ENCODE measurements at regions not wholly inside any gene's neighbourhood (a gene's known extent, or its start where the extent isn't known, plus 50 kb on each side); places are given as distances from the start of the nearest gene placed in this dataset.

DNA sequence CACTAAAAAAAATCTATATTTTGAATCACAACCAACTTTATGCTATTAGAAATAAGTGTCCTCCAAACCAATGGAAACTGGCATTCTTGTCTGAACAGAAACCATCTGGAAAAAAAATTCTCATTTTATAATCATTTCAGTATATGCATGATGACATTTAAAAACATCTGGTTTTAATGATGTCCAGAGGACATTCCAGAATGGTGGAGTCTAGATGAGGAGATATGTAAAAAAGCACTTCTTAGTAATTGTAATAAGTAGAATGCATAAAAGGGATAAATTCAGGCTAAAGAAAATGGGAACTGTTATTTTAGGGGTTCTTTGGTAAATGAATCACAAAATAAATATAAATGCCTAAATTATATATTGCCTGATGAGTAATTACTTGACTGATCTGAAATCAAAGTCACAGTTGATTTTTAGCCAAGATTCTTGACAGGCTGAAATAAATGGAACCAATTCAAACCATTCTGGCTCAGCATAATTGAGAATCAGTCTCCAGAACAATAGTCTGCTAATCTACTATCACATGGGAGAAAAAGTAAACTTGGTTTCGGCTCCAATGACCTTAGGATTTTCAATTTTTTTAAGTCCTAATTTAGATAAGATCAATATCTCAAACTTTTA, 636.6 kb downstream of the FAT4 start:
- TF ChIP-seq POLR2AphosphoS5 (IDR thresholded peaks at IDR 0.05; ENCODE audit: low read length) (no peak), POLR2A (IDR thresholded peaks at IDR 0.05; ENCODE audit: low read depth, low read length) (no peak), TARDBP (IDR thresholded peaks at IDR 0.05; ENCODE audit: borderline replicate concordance) (no peak), CHD2 (IDR thresholded peaks at IDR 0.05; ENCODE audit: borderline replicate concordance, low read depth, low read length) (no peak), FOXK2 (IDR thresholded peaks at IDR 0.05) (no peak), JUND (IDR thresholded peaks at IDR 0.05; ENCODE audit: low read depth, low read length) (no peak), YY1 (IDR thresholded peaks at IDR 0.05; ENCODE audit: low read depth, low read length) (no peak), CHD1 (IDR thresholded peaks at IDR 0.05; ENCODE audit: low read depth, low read length) (no peak), BRCA1 (IDR thresholded peaks at IDR 0.05; ENCODE audit: low read depth, low read length) (no peak), RCOR1 (conservative IDR thresholded peaks at IDR 0.05; ENCODE audit: low read depth, low read length) (no peak), NFXL1 (IDR thresholded peaks at IDR 0.05; ENCODE audit: borderline replicate concordance) (no peak)
- TF ChIP-seq, protein P1, sequence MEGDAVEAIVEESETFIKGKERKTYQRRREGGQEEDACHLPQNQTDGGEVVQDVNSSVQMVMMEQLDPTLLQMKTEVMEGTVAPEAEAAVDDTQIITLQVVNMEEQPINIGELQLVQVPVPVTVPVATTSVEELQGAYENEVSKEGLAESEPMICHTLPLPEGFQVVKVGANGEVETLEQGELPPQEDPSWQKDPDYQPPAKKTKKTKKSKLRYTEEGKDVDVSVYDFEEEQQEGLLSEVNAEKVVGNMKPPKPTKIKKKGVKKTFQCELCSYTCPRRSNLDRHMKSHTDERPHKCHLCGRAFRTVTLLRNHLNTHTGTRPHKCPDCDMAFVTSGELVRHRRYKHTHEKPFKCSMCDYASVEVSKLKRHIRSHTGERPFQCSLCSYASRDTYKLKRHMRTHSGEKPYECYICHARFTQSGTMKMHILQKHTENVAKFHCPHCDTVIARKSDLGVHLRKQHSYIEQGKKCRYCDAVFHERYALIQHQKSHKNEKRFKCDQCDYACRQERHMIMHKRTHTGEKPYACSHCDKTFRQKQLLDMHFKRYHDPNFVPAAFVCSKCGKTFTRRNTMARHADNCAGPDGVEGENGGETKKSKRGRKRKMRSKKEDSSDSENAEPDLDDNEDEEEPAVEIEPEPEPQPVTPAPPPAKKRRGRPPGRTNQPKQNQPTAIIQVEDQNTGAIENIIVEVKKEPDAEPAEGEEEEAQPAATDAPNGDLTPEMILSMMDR (IDR thresholded peaks at IDR 0.05 in 2 of 3, conservative IDR thresholded peaks at IDR 0.05 in 1 of 3; ENCODE audit: control insufficient read depth in 2 of 3, extremely low read depth in 1 of 3, insufficient read depth in 1 of 3, low read depth in 3 of 3, low read length in 3 of 3), result no peak
- TF ChIP-seq, protein P2, sequence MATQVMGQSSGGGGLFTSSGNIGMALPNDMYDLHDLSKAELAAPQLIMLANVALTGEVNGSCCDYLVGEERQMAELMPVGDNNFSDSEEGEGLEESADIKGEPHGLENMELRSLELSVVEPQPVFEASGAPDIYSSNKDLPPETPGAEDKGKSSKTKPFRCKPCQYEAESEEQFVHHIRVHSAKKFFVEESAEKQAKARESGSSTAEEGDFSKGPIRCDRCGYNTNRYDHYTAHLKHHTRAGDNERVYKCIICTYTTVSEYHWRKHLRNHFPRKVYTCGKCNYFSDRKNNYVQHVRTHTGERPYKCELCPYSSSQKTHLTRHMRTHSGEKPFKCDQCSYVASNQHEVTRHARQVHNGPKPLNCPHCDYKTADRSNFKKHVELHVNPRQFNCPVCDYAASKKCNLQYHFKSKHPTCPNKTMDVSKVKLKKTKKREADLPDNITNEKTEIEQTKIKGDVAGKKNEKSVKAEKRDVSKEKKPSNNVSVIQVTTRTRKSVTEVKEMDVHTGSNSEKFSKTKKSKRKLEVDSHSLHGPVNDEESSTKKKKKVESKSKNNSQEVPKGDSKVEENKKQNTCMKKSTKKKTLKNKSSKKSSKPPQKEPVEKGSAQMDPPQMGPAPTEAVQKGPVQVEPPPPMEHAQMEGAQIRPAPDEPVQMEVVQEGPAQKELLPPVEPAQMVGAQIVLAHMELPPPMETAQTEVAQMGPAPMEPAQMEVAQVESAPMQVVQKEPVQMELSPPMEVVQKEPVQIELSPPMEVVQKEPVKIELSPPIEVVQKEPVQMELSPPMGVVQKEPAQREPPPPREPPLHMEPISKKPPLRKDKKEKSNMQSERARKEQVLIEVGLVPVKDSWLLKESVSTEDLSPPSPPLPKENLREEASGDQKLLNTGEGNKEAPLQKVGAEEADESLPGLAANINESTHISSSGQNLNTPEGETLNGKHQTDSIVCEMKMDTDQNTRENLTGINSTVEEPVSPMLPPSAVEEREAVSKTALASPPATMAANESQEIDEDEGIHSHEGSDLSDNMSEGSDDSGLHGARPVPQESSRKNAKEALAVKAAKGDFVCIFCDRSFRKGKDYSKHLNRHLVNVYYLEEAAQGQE (IDR thresholded peaks at IDR 0.05; ENCODE audit: low read depth, low read length), result no peak
